ENCODE measurements at regions not wholly inside any gene's neighbourhood (a gene's known extent, or its start where the extent isn't known, plus 50 kb on each side); places are given as distances from the start of the nearest gene placed in this dataset.

- no peak for TF ChIP-seq CTCF (IDR thresholded peaks at IDR 0.05 in 2 of 3, conservative IDR thresholded peaks at IDR 0.05 in 1 of 3; ENCODE audit: borderline replicate concordance in 1 of 3, insufficient read depth in 1 of 3, low read depth in 2 of 3, low read length in 2 of 3)
- no peak for TF ChIP-seq POLR2A (IDR thresholded peaks at IDR 0.05; ENCODE audit: borderline replicate concordance, extremely low read depth, insufficient read depth, insufficient read length)
- no peak for TF ChIP-seq EZH2 (IDR thresholded peaks at IDR 0.05)
- no peak for TF ChIP-seq REST (IDR thresholded peaks at IDR 0.05; ENCODE audit: low read depth)
- TF ChIP-seq ATF3 (IDR thresholded peaks at IDR 0.05) = no peak
- TF ChIP-seq SIN3A (IDR thresholded peaks at IDR 0.05; ENCODE audit: low read depth) = no peak
- no peak for TF ChIP-seq MAX (IDR thresholded peaks at IDR 0.05)
- no peak for TF ChIP-seq EZH2phosphoT487 (IDR thresholded peaks at IDR 0.05; ENCODE audit: borderline replicate concordance)
- TF ChIP-seq POLR2AphosphoS5 (IDR thresholded peaks at IDR 0.05; ENCODE audit: low read depth, low read length) = no peak
These were observed 270.5 kb upstream of the NCKAP5 start for GRCh38 chr2:133838642-133839365.
